ENCODE measurements at regions not wholly inside any gene's neighbourhood (a gene's known extent, or its start where the extent isn't known, plus 50 kb on each side); places are given as distances from the start of the nearest gene placed in this dataset.

DNA sequence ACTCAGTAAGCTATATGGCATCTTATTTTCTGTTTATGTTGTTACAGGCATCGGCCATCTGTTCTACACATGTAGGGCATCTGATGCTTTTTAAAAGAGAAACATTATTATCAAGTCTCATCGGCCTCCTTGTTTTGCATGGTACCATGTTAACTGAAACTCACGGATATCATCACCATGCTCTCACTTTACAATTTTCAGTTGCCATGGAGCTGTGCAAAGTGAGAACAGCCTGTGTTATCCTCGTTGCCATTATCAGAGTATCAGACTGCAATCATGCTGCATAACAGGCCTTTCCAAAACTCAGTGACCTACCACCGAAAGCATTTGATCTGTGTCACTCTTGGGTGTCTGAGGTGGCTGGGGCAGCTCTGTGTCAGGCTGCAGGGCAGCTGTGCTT lies 110.3 kb downstream of the C17orf67 start:
- no peak for ATAC-seq
- TF ChIP-seq ZNF565 (CRISPR knock-in tag; conservative IDR thresholded peaks at IDR 0.05; ENCODE audit: low read depth) (no peak), RARB (CRISPR knock-in tag; IDR thresholded peaks at IDR 0.05) (no peak), ESRRG (CRISPR knock-in tag; IDR thresholded peaks at IDR 0.05) (no peak), ARNTL (CRISPR knock-in tag; IDR thresholded peaks at IDR 0.05; ENCODE audit: borderline replicate concordance, low read depth) (no peak), TOX (CRISPR knock-in tag; IDR thresholded peaks at IDR 0.05; ENCODE audit: borderline replicate concordance) (no peak), GLIS3 (CRISPR knock-in tag; IDR thresholded peaks at IDR 0.05) (no peak), BACH2 (CRISPR knock-in tag; IDR thresholded peaks at IDR 0.05; ENCODE audit: borderline replicate concordance) (no peak), ZNF70 (CRISPR knock-in tag; IDR thresholded peaks at IDR 0.05) (no peak), TSHZ2 (CRISPR knock-in tag; IDR thresholded peaks at IDR 0.05) (no peak), ZC3H10 (CRISPR knock-in tag; IDR thresholded peaks at IDR 0.05) (no peak), CSDC2 (CRISPR knock-in tag; IDR thresholded peaks at IDR 0.05) (no peak), PPARA (CRISPR knock-in tag; IDR thresholded peaks at IDR 0.05; ENCODE audit: borderline replicate concordance) (no peak)
- TF ChIP-seq, protein P1, sequence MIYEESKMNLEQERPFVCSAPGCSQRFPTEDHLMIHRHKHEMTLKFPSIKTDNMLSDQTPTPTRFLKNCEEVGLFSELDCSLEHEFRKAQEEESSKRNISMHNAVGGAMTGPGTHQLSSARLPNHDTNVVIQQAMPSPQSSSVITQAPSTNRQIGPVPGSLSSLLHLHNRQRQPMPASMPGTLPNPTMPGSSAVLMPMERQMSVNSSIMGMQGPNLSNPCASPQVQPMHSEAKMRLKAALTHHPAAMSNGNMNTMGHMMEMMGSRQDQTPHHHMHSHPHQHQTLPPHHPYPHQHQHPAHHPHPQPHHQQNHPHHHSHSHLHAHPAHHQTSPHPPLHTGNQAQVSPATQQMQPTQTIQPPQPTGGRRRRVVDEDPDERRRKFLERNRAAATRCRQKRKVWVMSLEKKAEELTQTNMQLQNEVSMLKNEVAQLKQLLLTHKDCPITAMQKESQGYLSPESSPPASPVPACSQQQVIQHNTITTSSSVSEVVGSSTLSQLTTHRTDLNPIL (CRISPR knock-in tag; IDR thresholded peaks at IDR 0.05; ENCODE audit: low read depth) = no peak

GRCh38 chr17:56724664-56725063 lies 109.1 kb downstream of the C17orf67 start:
- no peak for ATAC-seq
- TF ChIP-seq, protein P2, sequence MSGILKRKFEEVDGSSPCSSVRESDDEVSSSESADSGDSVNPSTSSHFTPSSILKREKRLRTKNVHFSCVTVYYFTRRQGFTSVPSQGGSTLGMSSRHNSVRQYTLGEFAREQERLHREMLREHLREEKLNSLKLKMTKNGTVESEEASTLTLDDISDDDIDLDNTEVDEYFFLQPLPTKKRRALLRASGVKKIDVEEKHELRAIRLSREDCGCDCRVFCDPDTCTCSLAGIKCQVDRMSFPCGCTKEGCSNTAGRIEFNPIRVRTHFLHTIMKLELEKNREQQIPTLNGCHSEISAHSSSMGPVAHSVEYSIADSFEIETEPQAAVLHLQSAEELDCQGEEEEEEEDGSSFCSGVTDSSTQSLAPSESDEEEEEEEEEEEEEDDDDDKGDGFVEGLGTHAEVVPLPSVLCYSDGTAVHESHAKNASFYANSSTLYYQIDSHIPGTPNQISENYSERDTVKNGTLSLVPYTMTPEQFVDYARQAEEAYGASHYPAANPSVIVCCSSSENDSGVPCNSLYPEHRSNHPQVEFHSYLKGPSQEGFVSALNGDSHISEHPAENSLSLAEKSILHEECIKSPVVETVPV (CRISPR knock-in tag; IDR thresholded peaks at IDR 0.05) = no peak
- no peak for TF ChIP-seq TSHZ2 (CRISPR knock-in tag; IDR thresholded peaks at IDR 0.05)
- no peak for TF ChIP-seq ZC3H10 (CRISPR knock-in tag; IDR thresholded peaks at IDR 0.05)
- no peak for TF ChIP-seq ZFP3 (CRISPR knock-in tag; IDR thresholded peaks at IDR 0.05)
- TF ChIP-seq CSDC2 (CRISPR knock-in tag; IDR thresholded peaks at IDR 0.05) = no peak
- no peak for TF ChIP-seq ZFP30 (CRISPR knock-in tag; IDR thresholded peaks at IDR 0.05)
- TF ChIP-seq ARNTL (CRISPR knock-in tag; IDR thresholded peaks at IDR 0.05; ENCODE audit: borderline replicate concordance, low read depth) = no peak
- no peak for TF ChIP-seq ISL1 (CRISPR knock-in tag; IDR thresholded peaks at IDR 0.05)
- TF ChIP-seq, protein P3, sequence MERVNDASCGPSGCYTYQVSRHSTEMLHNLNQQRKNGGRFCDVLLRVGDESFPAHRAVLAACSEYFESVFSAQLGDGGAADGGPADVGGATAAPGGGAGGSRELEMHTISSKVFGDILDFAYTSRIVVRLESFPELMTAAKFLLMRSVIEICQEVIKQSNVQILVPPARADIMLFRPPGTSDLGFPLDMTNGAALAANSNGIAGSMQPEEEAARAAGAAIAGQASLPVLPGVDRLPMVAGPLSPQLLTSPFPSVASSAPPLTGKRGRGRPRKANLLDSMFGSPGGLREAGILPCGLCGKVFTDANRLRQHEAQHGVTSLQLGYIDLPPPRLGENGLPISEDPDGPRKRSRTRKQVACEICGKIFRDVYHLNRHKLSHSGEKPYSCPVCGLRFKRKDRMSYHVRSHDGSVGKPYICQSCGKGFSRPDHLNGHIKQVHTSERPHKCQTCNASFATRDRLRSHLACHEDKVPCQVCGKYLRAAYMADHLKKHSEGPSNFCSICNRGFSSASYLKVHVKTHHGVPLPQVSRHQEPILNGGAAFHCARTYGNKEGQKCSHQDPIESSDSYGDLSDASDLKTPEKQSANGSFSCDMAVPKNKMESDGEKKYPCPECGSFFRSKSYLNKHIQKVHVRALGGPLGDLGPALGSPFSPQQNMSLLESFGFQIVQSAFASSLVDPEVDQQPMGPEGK (CRISPR knock-in tag; IDR thresholded peaks at IDR 0.05; ENCODE audit: borderline replicate concordance) = no peak
- TF ChIP-seq SNAI2 (CRISPR knock-in tag; IDR thresholded peaks at IDR 0.05) = no peak
- no peak for TF ChIP-seq ZNF565 (CRISPR knock-in tag; conservative IDR thresholded peaks at IDR 0.05; ENCODE audit: low read depth)
- TF ChIP-seq, protein P1 (CRISPR knock-in tag; IDR thresholded peaks at IDR 0.05; ENCODE audit: low read depth) = no peak
- TF ChIP-seq ZNF70 (CRISPR knock-in tag; IDR thresholded peaks at IDR 0.05) = no peak
- no peak for TF ChIP-seq GLIS3 (CRISPR knock-in tag; IDR thresholded peaks at IDR 0.05)
- no peak for TF ChIP-seq ESRRG (CRISPR knock-in tag; IDR thresholded peaks at IDR 0.05)
- TF ChIP-seq TCF4 (CRISPR knock-in tag; IDR thresholded peaks at IDR 0.05; ENCODE audit: borderline replicate concordance) = no peak
- TF ChIP-seq POU6F1 (CRISPR knock-in tag; IDR thresholded peaks at IDR 0.05; ENCODE audit: borderline replicate concordance, low read depth) = no peak
